ACHN (cell line): ENCODE measurements at regions not wholly inside any gene's neighbourhood (a gene's known extent, or its start where the extent isn't known, plus 50 kb on each side); places are given as distances from the start of the nearest gene placed in this dataset.

ENCODE experiments used
- DNase-seq: peaks from one replicate; pipeline ENCODE4 v3.0.0-alpha.2; 2015
- in situ Hi-C: cut with HindIII; loops from 2 replicates; pipeline ENCODE4 v1.10.0; 2017; ENCODE audit warnings: low sequenced_read_pairs, low pct_ligation_motif_present, low pct_unique_long_range_greater_than_20kb

DNA sequence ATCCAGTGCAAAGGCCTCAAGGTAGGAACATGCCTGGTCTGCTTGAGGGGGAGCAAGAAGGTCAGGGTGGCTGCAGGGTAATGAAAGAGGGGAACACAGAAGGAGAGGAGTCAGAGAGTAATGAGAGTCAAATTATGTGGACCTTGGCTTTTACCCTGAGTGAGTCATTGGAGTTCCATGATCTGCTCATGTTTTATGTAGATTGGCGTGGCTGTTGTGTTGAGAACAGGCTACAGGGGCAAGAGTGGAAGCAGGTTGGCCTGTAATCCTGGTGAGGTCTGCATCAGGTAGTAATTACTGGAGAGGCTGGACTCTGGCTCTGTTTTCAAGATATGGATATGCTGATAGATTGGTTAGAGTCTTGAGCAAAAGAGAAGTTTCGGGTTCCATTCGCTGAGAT is 177.7 kb upstream of the NR3C1 start:
- in situ Hi-C loops = no loop called here
- no peak for DNase-seq

DNA sequence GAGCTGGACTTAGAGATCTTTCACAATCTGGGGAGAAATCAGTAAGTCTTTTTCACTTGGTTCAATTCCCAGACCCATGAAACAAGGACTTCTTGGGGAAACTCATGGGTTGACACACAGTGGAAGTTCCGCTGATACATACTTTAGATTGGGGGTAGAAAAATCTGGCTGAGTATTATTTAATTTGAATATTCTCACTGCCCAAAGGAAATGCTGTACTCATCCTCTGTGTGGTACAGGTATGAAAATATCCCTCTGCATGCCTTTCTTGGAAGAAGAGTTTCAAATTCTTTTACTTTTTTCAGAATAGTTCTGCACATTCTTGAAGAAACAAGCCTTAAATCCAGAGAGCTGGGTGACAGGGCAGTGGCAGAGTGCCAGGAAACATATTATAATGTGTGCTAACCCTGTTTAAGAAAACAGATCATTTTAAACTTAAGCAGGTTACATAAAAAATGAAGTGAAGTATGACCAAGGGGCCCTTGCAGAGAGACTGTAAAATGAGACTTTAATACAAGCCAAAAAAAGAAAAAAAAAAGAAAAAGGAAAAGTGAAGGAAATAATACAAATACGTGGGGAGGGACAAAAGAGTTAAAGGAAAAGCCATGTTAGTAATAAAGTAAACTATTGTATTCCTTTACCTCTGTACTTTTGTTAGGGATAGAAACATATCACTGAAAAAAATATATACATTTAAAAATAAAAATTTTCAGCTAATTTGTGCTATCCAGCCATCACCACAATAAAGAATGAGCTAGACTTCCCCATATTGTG is 173.4 kb upstream of the NR3C1 start:
- DNase-seq = no peak
- in situ Hi-C loops = no loop called here

DNA sequence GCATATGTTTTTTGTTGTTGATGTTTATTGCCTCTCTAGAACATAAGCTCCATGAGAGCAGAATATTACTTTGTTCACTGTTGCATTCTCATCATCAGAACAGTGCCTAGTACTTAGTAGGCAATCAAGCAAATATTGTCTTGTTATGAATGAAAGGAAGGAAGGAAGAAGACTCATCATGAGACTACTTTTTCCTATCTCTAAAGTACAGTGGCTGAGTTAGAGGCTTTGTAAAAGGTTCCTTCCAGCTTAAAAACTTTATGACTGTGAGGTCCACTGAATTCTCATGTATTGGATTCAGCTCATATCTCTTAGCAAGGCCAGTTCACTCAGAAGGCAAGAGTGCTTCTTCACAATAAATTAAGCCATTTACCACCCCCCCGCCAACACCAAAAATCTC is 171.8 kb upstream of the NR3C1 start:
- in situ Hi-C loops = no loop called here
- no peak for DNase-seq

DNA sequence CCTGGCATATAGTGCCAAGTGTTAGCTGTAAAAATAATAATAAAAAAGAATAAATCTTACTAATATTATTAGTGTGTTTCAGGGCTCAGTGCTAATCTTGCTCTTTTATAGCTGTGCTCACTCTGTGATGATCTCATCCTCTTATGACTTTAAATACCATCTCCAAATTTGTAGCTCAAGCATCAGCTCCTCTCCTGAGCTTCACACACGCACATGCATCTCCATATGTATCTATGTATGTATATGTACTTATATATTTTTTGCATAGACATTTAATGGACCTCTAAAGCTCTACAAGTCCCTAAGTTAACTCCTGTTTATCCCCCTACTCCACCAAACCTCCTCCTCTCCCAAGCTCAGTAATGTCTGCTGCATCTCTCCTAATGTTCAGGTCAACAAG is 170.8 kb upstream of the NR3C1 start:
- in situ Hi-C loops = no loop called here
- DNase-seq = no peak

DNA sequence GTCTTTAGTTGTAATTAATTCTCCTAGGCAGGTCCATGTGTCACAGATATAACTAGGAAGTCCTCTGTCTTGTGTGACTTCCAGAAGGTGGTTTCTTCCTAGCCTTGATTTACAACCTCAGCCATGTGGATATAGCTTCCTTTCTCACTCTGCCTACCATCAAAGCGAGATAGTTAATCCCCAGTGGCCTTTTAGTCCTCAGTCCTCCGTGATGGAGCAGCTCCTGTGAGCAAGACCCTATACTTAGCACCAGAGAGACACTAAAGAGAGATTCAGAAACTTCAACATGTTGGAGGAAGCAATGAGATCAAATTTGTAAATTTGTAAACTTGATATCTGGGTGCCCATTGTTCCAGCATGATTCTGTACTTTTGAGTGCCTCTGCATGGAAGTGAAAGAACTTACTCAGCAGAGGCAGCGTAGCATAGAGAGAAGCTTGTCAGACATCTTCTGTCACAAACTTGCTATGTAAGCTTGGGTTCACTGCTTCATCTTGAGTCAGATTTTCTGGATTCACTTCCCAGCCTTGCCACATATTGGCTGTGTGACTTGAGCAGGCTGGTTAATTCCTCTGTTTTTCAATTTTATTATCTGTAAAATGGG is 170.2 kb upstream of the NR3C1 start:
- in situ Hi-C loops = no loop called here
- no peak for DNase-seq

DNA sequence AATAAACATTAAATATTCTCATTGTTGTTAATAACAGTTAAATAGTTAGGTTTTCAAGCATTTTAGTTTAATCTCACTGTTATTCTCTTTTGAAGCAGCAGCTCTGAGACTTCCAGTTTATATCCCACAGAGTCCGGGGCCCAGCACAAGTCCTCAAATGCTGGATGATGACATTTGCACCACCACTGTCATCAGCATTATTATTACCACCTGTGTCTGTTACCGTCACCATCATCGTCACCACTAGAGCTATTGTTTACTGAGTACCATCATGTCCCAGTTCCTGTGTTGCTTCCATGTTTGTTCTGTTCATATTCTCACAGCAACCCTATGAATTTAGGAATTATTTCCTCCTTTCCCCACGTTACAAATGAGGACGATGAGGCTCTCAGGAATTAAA is 169.2 kb upstream of the NR3C1 start:
- no peak for DNase-seq
- in situ Hi-C loops = no loop called here

DNA sequence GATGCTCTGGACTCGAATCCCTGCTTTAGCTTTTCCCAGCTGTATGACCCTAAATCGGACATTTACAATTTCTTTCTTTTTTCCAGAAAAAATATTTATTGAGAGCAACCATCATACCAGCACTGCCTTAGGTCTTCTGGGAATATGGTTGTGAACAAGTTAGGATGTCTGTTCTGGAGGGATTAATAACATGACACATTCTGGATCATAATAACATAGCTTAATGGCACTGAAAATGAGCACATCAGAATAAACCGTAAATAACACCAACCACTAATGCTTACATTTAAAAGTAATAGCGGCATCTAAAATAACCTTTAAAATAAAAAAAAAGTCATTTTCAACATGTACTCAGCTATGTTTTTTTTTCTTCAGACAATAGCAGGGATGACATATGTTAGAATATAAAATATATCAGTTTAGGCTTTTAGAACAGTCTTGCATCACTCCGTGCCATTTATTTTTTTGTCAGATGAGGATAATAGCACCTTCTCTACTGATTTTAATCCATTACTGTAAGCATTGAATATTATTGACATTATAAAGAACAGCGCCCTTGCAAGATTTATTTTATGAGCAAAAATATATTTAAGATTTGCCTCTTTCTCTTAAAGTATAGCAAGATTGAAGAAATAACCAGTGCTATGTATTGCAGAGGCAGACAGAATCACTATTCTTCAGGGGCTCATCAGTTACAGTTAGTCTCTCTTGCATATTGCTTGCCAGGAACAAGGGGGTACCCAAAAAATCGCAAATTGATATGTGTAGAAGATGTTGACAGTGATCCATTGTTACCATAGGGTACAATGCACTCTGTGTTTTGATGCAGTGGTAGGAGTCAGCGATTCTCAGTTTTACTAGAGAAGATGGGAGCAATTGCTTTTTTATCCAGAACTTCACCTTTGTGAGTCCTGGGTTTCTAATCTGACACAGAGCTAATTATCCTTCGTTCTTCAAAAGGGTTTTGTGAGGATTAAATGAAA is 168.4 kb upstream of the NR3C1 start:
- in situ Hi-C loops = no loop called here
- no peak for DNase-seq

DNA sequence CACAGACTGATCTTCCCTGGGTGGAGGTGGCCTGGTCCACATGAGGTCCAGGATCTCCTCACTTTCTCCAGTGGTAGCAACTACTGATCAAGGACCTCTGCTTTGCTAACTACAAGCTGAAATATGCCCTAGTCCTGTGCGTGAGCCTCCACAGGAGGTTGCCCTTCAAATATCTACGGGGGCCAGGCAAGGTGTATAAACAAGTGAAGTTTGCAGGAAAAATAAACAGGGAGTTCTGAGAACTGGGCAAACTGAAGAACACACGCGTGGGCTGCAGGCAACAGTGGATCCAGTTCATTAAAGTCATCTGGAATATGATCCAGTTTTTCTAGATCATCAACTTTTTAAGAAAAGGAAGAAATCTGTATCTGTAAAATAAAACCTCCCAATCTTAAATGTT is 167.5 kb upstream of the NR3C1 start:
- in situ Hi-C loops = no loop called here
- DNase-seq = no peak

DNA sequence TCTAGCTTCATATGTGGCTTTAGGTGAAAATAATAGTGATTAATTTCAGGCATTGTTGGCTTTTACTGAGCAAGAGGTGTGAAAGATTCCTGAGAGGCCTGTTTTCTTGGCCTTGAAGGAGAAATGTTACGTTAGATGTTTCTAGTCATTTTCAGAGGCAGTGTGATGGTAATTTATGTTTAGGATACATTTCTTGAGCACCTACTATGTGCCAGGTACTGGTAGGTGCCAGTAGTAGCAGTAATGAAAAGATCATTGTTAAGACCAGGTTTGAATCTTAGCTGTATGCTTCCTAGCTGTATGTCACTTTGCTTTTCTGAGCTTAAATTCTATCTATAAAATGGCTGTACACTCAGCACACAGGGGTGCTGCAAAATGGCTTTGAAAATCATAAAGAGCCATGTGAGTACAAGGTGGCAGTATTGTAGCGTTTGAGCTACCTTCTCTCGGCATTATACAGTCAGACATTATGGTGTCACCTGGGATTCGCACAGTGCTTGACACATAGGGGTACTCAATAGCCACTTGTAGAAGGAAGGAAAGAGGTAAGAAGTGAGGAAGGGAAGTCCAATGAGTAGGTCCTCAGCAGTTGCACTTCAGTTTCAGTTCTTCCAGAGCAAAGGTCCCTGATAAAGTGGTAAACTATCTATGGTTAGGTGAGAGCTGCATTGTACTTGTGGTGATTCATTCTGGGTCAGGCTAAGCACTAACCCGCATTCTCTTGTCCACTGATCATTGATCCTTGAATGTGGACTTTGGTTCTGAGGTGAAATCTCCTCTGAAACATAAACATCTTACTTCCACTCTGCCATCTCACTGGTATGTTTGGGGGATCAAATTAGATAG is 166.5 kb upstream of the NR3C1 start:
- in situ Hi-C loops = no loop called here
- no peak for DNase-seq

DNA sequence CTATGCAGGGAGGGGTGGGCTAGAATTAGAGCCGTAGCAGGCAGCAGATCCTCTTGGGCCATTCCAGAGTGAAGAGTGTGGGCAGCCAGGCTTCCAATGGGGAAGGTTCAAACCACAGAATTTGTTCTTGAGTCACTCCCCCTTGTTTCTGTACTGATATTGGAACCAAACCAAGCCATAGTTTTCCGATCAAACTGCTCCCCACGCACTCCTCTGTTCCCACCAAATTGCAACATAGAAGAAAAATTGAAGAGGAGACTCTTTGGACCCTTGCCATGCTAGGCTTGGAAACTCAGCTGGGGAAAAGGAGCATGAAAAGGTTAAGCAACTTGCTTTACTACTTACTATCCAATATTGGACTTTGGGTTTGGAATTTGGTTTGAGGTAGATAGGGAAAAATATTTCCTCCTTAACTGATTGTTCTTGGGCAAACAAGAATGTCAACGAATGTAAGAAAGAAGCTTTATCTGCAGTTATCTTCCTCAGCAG is 165.8 kb upstream of the NR3C1 start:
- DNase-seq = no peak
- in situ Hi-C loops = no loop called here

DNA sequence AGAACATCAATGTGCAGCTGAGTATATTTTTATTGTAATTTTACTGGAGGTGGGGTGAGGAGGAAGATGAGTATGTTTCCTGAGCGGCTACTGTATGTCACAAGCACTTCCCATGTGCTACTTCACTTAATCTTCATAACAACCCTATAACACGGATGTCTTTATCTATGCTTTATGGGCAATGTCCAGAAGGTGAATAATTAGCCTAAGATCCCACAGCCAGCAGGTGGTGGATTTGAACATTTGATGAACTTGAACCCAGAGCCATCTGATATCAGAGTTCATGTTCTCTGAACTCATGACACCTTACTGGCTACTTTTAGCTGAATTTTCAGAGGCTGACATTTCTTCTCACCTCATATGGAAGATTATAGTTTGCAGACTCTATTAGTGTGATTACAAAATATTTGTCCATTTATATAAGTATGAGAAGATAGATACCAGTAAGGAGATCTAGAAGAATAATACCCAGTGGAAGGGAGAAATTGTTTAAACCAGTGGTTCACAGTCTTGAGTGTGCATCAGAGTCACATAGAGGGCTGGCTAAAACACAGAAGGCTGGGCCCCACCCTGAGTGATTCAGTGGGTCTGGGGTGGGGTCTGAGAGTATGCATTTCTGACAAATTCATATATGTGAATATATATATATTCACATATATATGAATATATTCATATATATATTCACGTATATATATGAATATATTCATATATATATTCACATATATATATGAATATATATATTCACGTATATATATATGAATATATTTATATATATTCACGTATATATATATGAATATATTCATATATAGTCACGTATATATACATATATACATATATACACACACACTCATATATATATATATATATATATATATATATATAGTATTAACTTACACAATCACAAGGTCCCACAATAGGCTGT is 164.4 kb upstream of the NR3C1 start:
- no peak for DNase-seq
- in situ Hi-C loops = no loop called here

DNA sequence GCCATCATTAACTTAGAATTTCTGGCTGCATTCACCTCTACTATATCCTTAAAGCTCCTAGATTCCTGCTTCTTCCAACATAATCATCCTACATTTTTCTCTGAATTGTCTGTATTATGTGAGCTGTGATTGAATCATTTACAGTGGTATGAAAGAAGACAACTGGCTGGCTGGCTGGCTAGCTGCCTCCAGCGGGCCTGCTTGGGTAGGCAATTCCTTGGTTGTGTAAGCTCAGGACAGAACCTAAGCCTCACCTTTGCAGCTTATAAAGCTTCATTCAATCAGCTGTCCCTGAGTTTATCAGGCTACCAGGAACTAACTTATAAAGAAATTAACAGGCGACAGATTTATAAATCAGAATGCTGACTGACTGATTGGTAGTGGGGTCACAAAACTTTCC is 162.7 kb upstream of the NR3C1 start:
- no peak for DNase-seq
- in situ Hi-C loops = no loop called here

DNA sequence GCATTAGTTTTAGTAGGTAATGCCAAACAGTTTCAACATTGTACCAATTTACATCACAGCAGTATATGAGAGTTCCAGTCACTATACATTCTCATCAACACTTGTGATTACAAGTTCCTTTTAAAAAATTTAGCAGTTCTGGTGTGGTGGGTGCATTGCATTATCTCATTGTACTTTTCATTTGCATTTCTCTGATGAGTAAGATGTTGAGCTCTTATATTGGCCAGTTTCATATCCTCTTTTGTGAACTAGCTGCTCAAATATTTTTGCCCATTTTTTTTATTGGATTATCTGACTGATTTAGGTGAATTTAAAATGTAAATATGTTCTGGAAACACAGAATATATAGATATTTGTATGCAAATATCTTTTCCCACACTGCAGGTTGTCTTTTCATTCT is 160.9 kb upstream of the NR3C1 start:
- no peak for DNase-seq
- in situ Hi-C loops = no loop called here

DNA sequence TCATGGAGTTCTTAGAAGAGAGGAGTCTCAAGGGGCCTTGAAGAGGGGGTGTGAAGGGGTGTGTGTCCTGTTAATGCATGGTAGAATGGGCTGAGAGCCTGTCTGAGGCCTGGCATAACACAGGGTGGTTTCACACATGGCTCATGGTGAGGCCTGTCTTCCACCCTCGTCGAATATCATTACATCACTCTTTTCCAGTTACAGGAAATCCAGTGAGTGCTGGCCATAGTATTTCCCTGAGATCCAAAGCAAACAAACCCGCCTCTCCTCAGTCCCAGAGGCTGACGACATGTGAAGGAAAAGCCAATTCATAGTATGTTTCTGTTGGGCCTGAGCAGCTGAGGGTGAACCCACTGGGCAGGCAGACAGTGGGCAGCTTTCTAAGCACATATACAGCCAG is 159.4 kb upstream of the NR3C1 start:
- DNase-seq = no peak
- in situ Hi-C loops = no loop called here

DNA sequence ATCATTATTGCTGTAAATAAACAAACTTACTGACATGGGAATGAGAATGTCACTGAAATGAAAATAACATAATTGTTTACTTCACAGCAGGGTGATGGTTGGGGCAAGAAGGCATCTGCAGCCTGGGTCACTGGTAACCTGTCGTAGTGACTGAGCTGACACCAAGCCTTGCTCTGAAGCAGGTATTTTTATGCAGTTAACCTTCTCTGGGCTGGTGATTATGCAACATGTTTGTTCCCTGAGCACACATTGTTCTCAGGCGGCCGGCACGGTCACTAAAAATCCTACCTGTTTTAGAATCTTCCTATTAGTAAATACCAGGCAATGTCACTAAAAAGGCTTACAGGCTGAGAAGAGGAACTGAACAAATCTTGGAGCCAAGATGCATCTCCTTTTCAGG is 157.7 kb upstream of the NR3C1 start:
- no peak for DNase-seq
- in situ Hi-C loops = no loop called here

DNA sequence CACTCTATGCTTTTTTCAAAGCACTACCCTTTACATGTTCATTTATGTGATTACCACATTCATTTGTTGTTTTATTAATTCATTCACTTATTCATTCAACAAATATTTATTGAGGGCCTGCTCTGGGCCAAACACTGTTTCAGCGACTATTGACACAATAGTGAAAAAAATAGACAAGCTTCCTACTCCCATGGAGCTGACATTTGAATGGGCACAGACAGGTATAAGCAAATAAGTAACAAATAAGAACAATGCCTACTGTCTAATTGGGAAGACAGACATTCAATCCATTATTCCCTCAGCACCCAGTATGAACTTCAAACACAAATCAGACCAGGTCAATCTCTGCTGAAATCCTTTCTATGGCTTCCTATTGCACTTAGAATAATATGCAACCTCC is 156.9 kb upstream of the NR3C1 start:
- in situ Hi-C loops = no loop called here
- no peak for DNase-seq

DNA sequence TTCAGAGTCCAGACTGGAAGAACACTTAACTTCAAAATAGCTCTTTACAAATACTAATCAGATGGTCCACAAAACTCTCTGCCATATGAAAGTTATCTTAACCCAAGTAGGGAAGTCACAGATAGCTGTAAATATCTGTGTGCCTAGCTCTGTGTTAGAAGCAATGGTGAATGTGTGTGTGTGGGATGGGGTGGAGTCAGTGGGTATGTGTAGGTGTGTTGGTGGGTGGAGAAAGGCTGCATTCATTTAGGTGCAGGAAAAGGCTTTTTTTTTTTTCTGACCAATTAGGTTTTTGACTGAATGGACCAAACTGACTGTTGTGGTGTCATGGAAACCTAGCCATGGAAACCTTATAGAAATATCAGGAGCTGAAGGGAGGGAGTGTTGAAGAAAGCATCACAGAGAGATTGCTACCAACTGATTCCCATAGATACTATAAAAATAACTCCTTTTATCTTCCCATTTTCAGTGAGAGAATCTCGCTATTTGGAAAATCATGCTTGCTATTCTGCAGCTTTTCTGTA is 156.2 kb upstream of the NR3C1 start:
- in situ Hi-C loops = no loop called here
- DNase-seq = no peak
